IMR-90 (cell line): ENCODE measurements at regions not wholly inside any gene's neighbourhood (a gene's known extent, or its start where the extent isn't known, plus 50 kb on each side); places are given as distances from the start of the nearest gene placed in this dataset.

Experiments used
- ATAC-seq: fragments of 200-7000 bp; cut with Tn5 transposase; 2 replicates; pipeline ENCODE4 v1.9.1; 2020; ENCODE audit warnings: low read depth, mild to moderate bottlenecking, moderate library complexity
- BruUV-seq: library from RNA; stranded (reverse); fragments of 400-500 nt; replicated peaks from 2 replicates; lab custom pipeline; 2021; lab: Mats Ljungman, UMichigan
- CTCF ChIA-PET: fragments of 300-600 bp; formaldehyde crosslinking; extraction: SDS; loops from one replicate; lab custom pipeline; 2021; ENCODE audit warnings: antibody characterized with exemption; lab: Yijun Ruan, JAX
- POLR2A ChIA-PET: fragments of 300-600 bp; sonication (Branson Sonifier 250); formaldehyde crosslinking; loops from one replicate; lab custom pipeline; 2022; ENCODE audit warnings: antibody characterized with exemption; ENCODE audit not compliant: unreplicated experiment; lab: Charles Lee
- DNase-seq: peaks from one replicate; pipeline ENCODE4 v3.0.0; 2013
- H2AFZ ChIP-seq: replicated peaks from 2 replicates; pipeline ENCODE3; 2013; ENCODE audit warnings: low read length, mild to moderate bottlenecking; ENCODE audit not compliant: poor library complexity
- H2AK5ac ChIP-seq: 2 replicates; pipeline ENCODE4 v1.6.1; 2013; ENCODE audit warnings: low read depth, low read length, inconsistent platforms
- H2AK9ac ChIP-seq: replicated peaks from 2 replicates; pipeline ENCODE3; 2013; ENCODE audit warnings: mild to moderate bottlenecking, low read depth, low read length, moderate library complexity; ENCODE audit not compliant: poor library complexity
- H2BK120ac ChIP-seq: 2 replicates; pipeline ENCODE4 v1.6.1; 2013; ENCODE audit warnings: low read depth, low read length, inconsistent platforms
- H2BK15ac ChIP-seq: 3 replicates; pipeline ENCODE4 v1.6.1; 2013; ENCODE audit warnings: low read depth, low read length, inconsistent platforms
- H2BK20ac ChIP-seq: 2 replicates; pipeline ENCODE4 v1.6.1; 2013; ENCODE audit warnings: low read depth, mild to moderate bottlenecking, inconsistent platforms, low read length, moderate library complexity
- H2BK5ac ChIP-seq: 2 replicates; pipeline ENCODE4 v1.6.1; 2013; ENCODE audit warnings: mild to moderate bottlenecking, low read depth, low read length, inconsistent platforms; ENCODE audit not compliant: poor library complexity, severe bottlenecking
- H3K14ac ChIP-seq: replicated peaks from 2 replicates; pipeline ENCODE4 v1.6.1; 2013; ENCODE audit warnings: low read depth, low read length, inconsistent platforms
- H3K18ac ChIP-seq: 2 replicates; pipeline ENCODE4 v1.6.1; 2013; ENCODE audit warnings: low read depth, low read length, control low read depth
- H3K23ac ChIP-seq: 2 replicates; pipeline ENCODE4 v1.6.1; 2013; ENCODE audit warnings: low read depth, low read length, inconsistent platforms
- H3K27ac ChIP-seq: 2 replicates; pipeline ENCODE4 v1.5.1; 2013; ENCODE audit warnings: mild to moderate bottlenecking, control low read depth, low read length; ENCODE audit not compliant: insufficient read depth
- H3K27me3 ChIP-seq: 2 replicates; pipeline ENCODE4 v1.6.1; 2013; ENCODE audit warnings: low read length; ENCODE audit not compliant: control insufficient read depth, insufficient read depth
- H3K36me3 ChIP-seq: 2 replicates; pipeline ENCODE4 v1.6.1; 2013; ENCODE audit warnings: low read length, mixed read lengths; ENCODE audit not compliant: control insufficient read depth, insufficient read depth
- H3K4ac ChIP-seq: 2 replicates; pipeline ENCODE4 v1.6.1; 2013; ENCODE audit warnings: low read depth, low read length, inconsistent platforms
- H3K4me1 ChIP-seq: 2 replicates; pipeline ENCODE4 v1.6.1; 2013; ENCODE audit warnings: low read length, mixed read lengths; ENCODE audit not compliant: control insufficient read depth, insufficient read depth
- H3K4me2 ChIP-seq: 2 replicates; pipeline ENCODE4 v1.6.1; 2013; ENCODE audit warnings: low read depth, mild to moderate bottlenecking, control low read depth, low read length, moderate library complexity
- H3K4me3 ChIP-seq: 2 replicates; pipeline ENCODE4 v1.5.1; 2013; ENCODE audit warnings: low read depth, mild to moderate bottlenecking, control low read depth, low read length, moderate library complexity; ENCODE audit not compliant: insufficient read depth
- H3K56ac ChIP-seq: 2 replicates; pipeline ENCODE4 v1.6.1; 2013; ENCODE audit warnings: low read length, inconsistent platforms; ENCODE audit not compliant: insufficient read depth; ENCODE audit errors: extremely low read depth
- H3K79me1 ChIP-seq, 2 experiments: 2 replicates each; pipeline ENCODE4 v1.6.1; 2013; ENCODE audit warnings: low read length in 2 of 2, inconsistent platforms in 1 of 2, low read depth in 1 of 2
- H3K9ac ChIP-seq: 2 replicates; pipeline ENCODE4 v1.6.1; 2013; ENCODE audit warnings: low read depth, low read length, control low read depth
- H3K9me1 ChIP-seq: 2 replicates; pipeline ENCODE4 v1.6.1; 2013; ENCODE audit warnings: low read length, inconsistent platforms; ENCODE audit not compliant: insufficient read depth
- H3K9me3 ChIP-seq: 2 replicates; pipeline ENCODE4 v1.6.1; 2013; ENCODE audit warnings: low read length; ENCODE audit not compliant: control insufficient read depth, insufficient read depth
- H4K20me1 ChIP-seq: 2 replicates; pipeline ENCODE4 v1.6.1; 2013; ENCODE audit warnings: low read length, inconsistent platforms; ENCODE audit not compliant: insufficient read depth
- H4K5ac ChIP-seq: 2 replicates; pipeline ENCODE4 v1.6.1; 2013; ENCODE audit warnings: mild to moderate bottlenecking, low read depth, low read length, control low read depth
- H4K8ac ChIP-seq, 2 experiments: 2 replicates each; pipeline ENCODE4 v1.6.1; 2013; ENCODE audit warnings: low read depth in 2 of 2, low read length in 2 of 2, control low read depth in 1 of 2, inconsistent platforms in 1 of 2
- H4K91ac ChIP-seq: 2 replicates; pipeline ENCODE4 v1.6.1; 2013; ENCODE audit warnings: low read depth, low read length, inconsistent platforms; ENCODE audit not compliant: insufficient read depth
- BHLHE40 ChIP-seq: fragments of 150-350 bp; IDR thresholded peaks from 2 replicates; pipeline ENCODE4 v1.6.1; 2016; ENCODE audit warnings: mild to moderate bottlenecking, low read depth, low read length
- CEBPB ChIP-seq: IDR thresholded peaks from 2 replicates; pipeline ENCODE4 v1.6.1; 2012; ENCODE audit warnings: low read depth, low read length, improper control_type of control experiment
- CHD1 ChIP-seq: IDR thresholded peaks from 2 replicates; pipeline ENCODE4 v1.6.1; 2012; ENCODE audit warnings: low read depth, low read length, improper control_type of control experiment
- CTCF ChIP-seq: conservative IDR thresholded peaks from 2 replicates; pipeline ENCODE4 v1.5.1; 2012; ENCODE audit warnings: mild to moderate bottlenecking, low read depth, low read length, improper control_type of control experiment
- FOS ChIP-seq: fragments of 150-350 bp; IDR thresholded peaks from 2 replicates; pipeline ENCODE4 v1.6.1; 2016; ENCODE audit warnings: low read depth, low read length
- MAFK ChIP-seq: IDR thresholded peaks from 2 replicates; pipeline ENCODE4 v1.6.1; 2012; ENCODE audit warnings: low read depth, low read length, improper control_type of control experiment
- MXI1 ChIP-seq: IDR thresholded peaks from 2 replicates; pipeline ENCODE4 v1.6.1; 2012; ENCODE audit warnings: low read depth, mild to moderate bottlenecking, low read length, moderate library complexity, borderline replicate concordance
- NFE2L2 ChIP-seq: fragments of 150-350 bp; IDR thresholded peaks from 2 replicates; pipeline ENCODE4 v1.6.1; 2016; ENCODE audit warnings: low read depth, mild to moderate bottlenecking, low read length
- POLR2A ChIP-seq: IDR thresholded peaks from 2 replicates; pipeline ENCODE4 v1.6.1; 2012; ENCODE audit warnings: mild to moderate bottlenecking, low read depth, low read length
- RAD21 ChIP-seq: IDR thresholded peaks from 2 replicates; pipeline ENCODE4 v1.6.1; 2012; ENCODE audit warnings: low read length, improper control_type of control experiment
- RCOR1 ChIP-seq: IDR thresholded peaks from 2 replicates; pipeline ENCODE4 v1.6.1; 2012; ENCODE audit warnings: mild to moderate bottlenecking, low read length, improper control_type of control experiment; ENCODE audit not compliant: insufficient replicate concordance
- RFX5 ChIP-seq: IDR thresholded peaks from 2 replicates; pipeline ENCODE4 v1.8.0; 2012; ENCODE audit warnings: low read depth, mild to moderate bottlenecking, low read length, moderate library complexity
- SMC3 ChIP-seq: fragments of 150-350 bp; IDR thresholded peaks from 2 replicates; pipeline ENCODE4 v1.6.1; 2016; ENCODE audit warnings: low read depth, mild to moderate bottlenecking, antibody characterized with exemption, low read length, moderate library complexity
- USF2 ChIP-seq: fragments of 150-350 bp; IDR thresholded peaks from 2 replicates; pipeline ENCODE4 v1.6.1; 2017; ENCODE audit warnings: mild to moderate bottlenecking, antibody characterized with exemption, low read length, low read depth
- WGBS, 2 experiments: methylation state at CpG; one replicate each; pipeline versions ENCODE4 v1.1.5 to v1.1.7; 2013; ENCODE audit warnings: missing lambda C conversion rate in 2 of 2; ENCODE audit not compliant: insufficient read length in 1 of 2; ENCODE audit errors: extremely low coverage in 2 of 2; 5-methylcytosine and 5-hydroxymethylcytosine counted together
- dilution Hi-C: fragments of 300-500 bp; cut with HindIII; formaldehyde crosslinking; loops from one replicate; pipeline ENCODE4 v1.14.3; 2018; ENCODE audit warnings: low sequenced_read_pairs; ENCODE audit not compliant: unreplicated experiment
- in situ Hi-C: fragments of 300-500 bp; cut with MboI; formaldehyde crosslinking; loops from 3 replicates; pipeline ENCODE4 v1.14.3; 2019; ENCODE audit warnings: low sequenced_read_pairs, inconsistent platforms, mixed read lengths
- intact Hi-C: fragments of 100-400 bp; cut with micrococcal nuclease; formaldehyde crosslinking; loops from 2 replicates; pipeline ENCODE4 v1.10.0; 2022

- no CpG with 5 or more reads among the region's 1 CpG for WGBS, 2 experiments
- Histone ChIP-seq H3K18ac (no peak overlapping the region), H3K4me1 (no peaks in the 10 kb centered on the region; the same call in 1 of the 2 replicates), H4K8ac (no peak overlapping the region), H3K4me3 (no peak overlapping the region), H3K27ac (no peak overlapping the region), H2BK120ac (no peak overlapping the region), H3K79me1 (no peaks in the 10 kb centered on the region), H3K36me3 (no peaks in the 10 kb centered on the region), H2AK9ac (no peak overlapping the region), H4K20me1 (no peaks in the 10 kb centered on the region), H2BK5ac (no peak overlapping the region), H3K4ac (no peak overlapping the region), H4K5ac (no peak overlapping the region), H3K56ac (no peak overlapping the region), H3K9me1 (no peaks in the 10 kb centered on the region), H4K91ac (no peak overlapping the region), H3K14ac (no peak overlapping the region), H2BK15ac (no peak overlapping the region), H3K23ac (no peak overlapping the region), H3K9me3 (no peaks in the 10 kb centered on the region), H3K9ac (no peak overlapping the region), H2AK5ac (no peak overlapping the region), H3K4me2 (no peak overlapping the region), H2AFZ (no peak overlapping the region), H2BK20ac (no peak overlapping the region), H3K27me3 (no peaks in the 10 kb centered on the region)
- CTCF ChIA-PET, result no interaction called here
- ATAC-seq (no peak), DNase-seq (no peak)
- dilution Hi-C loops (no loop called here), in situ Hi-C loops (no loop called here), intact Hi-C loops (no loop called here)
- no peak for TF ChIP-seq NFE2L2
- no peak for TF ChIP-seq FOS
- TF ChIP-seq MAFK, result no peak
- no peak for TF ChIP-seq CEBPB
- no peak for TF ChIP-seq CHD1
- TF ChIP-seq SMC3, result no peak
- TF ChIP-seq RCOR1, result no peak
- TF ChIP-seq RFX5, result no peak
- no peak for TF ChIP-seq RAD21
- no peak for TF ChIP-seq BHLHE40
- TF ChIP-seq POLR2A, result no peak
- TF ChIP-seq MXI1, result no peak
- TF ChIP-seq CTCF, result no peak
- TF ChIP-seq USF2, result no peak
- POLR2A ChIA-PET, result no interaction called here
- no TSS peak for BruUV-seq
Observed at GRCh38 chr6:141724731-141725130, 408.0 kb upstream of the GJE1 start.
